ENCODE measurements at regions not wholly inside any gene's neighbourhood (a gene's known extent, or its start where the extent isn't known, plus 50 kb on each side); places are given as distances from the start of the nearest gene placed in this dataset.

DNA sequence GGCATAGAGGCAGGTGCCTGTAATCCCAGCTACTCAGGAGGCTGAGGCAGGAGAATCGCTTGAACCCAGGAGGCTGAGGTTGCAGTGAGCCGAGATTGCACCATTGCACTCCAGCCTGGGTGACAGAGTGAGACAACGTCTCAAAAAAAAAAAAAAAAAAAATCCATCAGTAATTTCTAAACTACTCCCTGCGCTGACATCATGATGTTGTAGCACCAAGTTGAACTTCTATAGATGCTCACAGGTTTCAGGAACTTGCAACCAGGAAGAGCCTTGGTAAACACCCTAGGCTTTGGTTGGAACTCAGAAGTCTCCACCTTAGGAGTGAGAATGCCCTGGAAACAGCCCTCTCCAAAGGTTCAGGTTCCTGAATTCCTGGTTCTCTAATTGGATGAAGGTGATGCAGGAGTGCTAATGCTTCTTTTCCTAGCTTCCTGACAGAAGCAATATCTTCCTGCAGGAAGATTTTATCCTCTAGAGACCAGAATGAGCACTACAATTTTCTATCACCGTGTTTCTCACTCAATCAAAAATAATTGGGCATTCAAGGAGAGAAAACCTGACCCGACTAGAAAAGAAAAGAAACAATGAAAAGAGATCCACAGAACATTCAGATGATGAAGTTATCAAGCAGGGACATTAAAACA lies 469.6 kb downstream of the GADD45G start:
- TF ChIP-seq POLR2A (IDR thresholded peaks at IDR 0.05; ENCODE audit: low read length): no peak
- TF ChIP-seq GATA1 (IDR thresholded peaks at IDR 0.05; ENCODE audit: low read depth, low read length): no peak
